ENCODE measurements at regions not wholly inside any gene's neighbourhood (a gene's known extent, or its start where the extent isn't known, plus 50 kb on each side); places are given as distances from the start of the nearest gene placed in this dataset.

DNA sequence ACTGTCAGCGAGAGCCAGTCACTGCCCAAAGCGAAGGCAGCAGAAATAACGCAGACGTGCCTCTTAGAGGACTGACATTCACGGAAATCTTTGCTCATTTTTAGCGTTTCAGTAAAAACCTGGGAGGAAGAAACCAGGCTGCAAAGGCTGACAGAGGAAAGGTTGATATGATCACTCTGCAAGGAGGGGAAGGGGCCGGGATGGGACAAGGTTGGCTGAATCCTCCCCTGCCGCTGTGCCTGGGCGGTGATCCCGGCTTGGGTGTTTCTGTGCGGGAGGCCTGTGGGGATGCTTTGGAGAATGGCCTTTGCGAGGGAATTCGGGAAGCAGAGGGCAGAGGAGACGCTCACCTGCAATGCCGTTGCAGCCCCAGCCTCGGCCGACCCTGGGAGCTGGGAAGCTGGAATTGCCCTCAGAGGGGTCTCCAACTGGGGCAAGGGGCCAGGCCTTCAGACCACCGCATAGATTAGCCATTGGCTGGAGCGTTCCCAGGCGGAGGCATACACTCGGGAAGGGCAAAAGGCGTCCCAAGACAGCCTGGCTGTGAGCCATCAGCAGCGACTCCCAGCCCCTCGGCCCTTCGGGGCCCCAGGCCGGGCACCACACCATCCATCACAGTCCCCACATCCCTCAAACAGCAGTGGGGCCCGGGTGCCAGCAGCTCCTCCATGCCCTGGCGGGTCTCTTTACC, 111.7 kb upstream of the GPC1 start:
- TF ChIP-seq, protein P1, sequence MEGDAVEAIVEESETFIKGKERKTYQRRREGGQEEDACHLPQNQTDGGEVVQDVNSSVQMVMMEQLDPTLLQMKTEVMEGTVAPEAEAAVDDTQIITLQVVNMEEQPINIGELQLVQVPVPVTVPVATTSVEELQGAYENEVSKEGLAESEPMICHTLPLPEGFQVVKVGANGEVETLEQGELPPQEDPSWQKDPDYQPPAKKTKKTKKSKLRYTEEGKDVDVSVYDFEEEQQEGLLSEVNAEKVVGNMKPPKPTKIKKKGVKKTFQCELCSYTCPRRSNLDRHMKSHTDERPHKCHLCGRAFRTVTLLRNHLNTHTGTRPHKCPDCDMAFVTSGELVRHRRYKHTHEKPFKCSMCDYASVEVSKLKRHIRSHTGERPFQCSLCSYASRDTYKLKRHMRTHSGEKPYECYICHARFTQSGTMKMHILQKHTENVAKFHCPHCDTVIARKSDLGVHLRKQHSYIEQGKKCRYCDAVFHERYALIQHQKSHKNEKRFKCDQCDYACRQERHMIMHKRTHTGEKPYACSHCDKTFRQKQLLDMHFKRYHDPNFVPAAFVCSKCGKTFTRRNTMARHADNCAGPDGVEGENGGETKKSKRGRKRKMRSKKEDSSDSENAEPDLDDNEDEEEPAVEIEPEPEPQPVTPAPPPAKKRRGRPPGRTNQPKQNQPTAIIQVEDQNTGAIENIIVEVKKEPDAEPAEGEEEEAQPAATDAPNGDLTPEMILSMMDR (IDR thresholded peaks at IDR 0.05; ENCODE audit: extremely low read depth, missing control alignments), result no peak
- no peak for DNase-seq (ENCODE audit: low spot score)

DNA sequence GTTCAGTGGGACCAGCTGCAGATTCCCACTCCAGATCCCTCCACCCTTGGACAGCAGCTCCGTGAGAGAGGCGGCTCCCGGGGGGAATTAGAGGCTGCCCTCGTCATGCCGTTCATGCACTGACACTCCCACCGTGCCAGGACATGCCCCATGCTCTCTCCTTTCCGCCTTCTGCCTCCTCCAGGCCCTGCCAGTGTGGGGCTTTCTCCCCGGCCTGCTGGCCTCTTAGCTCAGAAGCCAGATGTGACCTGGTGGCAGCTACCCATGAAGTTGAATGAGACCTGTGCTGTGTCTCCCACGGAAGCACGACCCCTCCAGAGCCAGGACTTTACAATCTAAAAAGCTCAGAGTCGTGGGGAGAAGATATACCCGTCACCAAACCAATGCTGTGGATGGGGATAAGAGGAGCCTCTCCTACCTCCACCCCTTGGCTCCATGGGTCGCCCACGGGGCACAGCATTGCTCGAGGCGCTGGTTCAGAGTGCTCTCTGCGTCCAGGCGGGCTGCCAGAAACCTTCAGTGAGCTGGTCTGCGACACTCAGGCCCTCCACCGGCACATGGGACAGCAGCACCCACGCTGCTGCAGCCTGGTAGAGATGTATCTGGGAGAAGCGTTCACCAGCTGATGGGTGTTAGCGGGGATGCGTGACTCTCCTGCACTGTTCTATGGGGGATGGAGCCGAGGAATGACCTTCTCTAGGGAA, 111.0 kb upstream of the GPC1 start:
- DNase-seq (ENCODE audit: low spot score), result no peak
- TF ChIP-seq, protein P1 (IDR thresholded peaks at IDR 0.05; ENCODE audit: extremely low read depth, missing control alignments), result no peak

DNA sequence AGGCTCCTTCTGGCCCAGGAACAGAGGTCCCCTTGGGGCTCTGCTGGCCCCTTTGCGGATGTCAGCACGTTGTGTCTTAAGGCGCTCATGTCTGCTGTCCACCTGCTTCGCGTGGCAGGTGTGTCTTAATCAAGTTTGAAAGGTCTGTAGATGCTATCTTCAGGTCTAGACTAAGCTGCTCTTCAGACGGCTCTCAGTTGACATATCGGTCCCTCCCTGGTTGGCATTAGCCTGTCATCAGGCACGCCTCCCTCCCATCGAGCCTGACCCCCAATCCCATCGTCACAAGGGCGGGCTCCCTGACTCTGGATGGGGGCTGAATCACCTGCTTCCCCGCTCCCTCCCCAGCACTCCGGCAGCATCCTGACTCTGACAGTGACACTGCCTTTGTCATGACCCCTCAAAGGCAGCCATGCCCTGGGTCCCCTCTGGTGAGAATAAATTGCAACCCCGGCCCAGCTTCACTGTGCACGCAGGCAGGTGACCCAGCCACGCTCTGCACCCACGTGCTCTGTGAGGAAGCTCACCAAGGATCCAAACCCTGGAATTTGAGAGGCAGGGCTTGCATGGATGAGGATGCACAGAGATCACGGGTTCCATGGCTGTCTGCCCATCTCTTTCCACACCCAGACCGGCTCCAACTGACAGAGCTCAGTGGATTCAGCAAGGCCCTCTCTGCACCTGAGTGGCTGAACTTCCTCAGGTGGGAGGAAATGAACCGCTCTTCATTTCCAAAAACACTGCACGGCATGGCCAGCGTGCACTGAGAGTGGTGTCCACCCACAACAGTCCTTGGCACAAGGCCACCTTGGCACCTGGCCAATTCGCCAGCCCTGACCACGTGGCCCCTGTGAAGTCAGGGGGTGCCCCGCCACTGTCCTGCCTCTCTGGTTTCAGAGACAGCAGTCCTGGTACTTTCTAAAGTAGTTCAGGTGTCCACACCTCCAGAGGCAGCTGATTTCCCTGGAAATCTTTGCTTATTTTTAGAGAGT, 110.2 kb upstream of the GPC1 start:
- DNase-seq (ENCODE audit: low spot score), result no peak
- TF ChIP-seq, protein P1 (IDR thresholded peaks at IDR 0.05; ENCODE audit: extremely low read depth, missing control alignments), result no peak

DNA sequence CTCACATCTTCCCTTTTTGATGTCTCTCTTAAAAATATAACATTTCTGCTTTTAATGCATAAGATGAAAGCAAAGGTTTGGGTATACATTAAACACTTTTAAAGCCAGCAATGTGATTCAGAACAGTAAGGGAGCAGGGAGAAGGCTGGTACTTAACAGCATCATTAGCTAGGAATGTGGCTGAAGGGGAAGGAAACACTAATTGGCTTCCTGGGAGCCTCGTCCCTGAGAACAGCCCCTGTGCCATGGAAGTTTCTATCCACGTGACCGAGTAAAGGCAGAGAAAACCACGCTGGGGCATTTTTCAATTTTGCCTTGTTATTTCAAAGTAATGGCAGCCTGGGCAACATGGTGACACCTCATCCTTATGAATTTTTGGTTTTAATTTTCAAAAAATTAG, 109.2 kb upstream of the GPC1 start:
- no peak for DNase-seq (ENCODE audit: low spot score)
- TF ChIP-seq, protein P1 (IDR thresholded peaks at IDR 0.05; ENCODE audit: extremely low read depth, missing control alignments), result no peak

DNA sequence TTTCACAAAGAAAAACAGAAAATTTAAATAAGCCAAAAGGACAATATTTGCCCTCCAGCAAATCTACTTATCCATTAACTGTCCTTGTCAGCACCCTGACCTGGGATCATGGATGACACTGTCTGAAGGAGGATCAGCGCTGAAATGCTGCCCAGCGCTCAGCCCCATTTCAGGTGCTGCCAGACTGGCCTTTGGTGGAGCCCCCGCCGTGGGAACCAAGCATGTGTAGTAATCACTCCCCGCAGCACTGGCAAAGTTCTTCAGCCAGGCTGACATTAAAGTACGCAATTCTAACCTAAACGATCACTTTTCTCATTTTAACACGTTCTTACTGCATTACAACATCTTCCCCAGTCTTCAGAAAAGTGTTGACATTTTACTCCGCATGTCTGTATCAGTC, 108.6 kb upstream of the GPC1 start:
- no peak for DNase-seq (ENCODE audit: low spot score)
- TF ChIP-seq, protein P1 (IDR thresholded peaks at IDR 0.05; ENCODE audit: extremely low read depth, missing control alignments), result no peak

GRCh38 chr2:240327566-240327965, 107.9 kb upstream of the GPC1 start:
- TF ChIP-seq, protein P1 (IDR thresholded peaks at IDR 0.05; ENCODE audit: extremely low read depth, missing control alignments), result no peak
- DNase-seq (ENCODE audit: low spot score), result no peak
